ENCODE measurements at regions not wholly inside any gene's neighbourhood (a gene's known extent, or its start where the extent isn't known, plus 50 kb on each side); places are given as distances from the start of the nearest gene placed in this dataset.

GRCh38 chr10:88131511-88132139, 268.2 kb downstream of the PTEN start:
- no peak for TF ChIP-seq CTCF (IDR thresholded peaks at IDR 0.05)
- no peak for TF ChIP-seq EZH2 (IDR thresholded peaks at IDR 0.05; ENCODE audit: borderline replicate concordance, insufficient read depth, low read depth, low read length, poor library complexity, severe bottlenecking)

Measured in B cell (primary cell).